ENCODE measurements at regions not wholly inside any gene's neighbourhood (a gene's known extent, or its start where the extent isn't known, plus 50 kb on each side); places are given as distances from the start of the nearest gene placed in this dataset.

- Histone ChIP-seq H3K4me3 (no peak overlapping the region), H3K27ac (peak overlapping the region in 1 of 2 donors; percentile 19), H3K4me1 (ENCODE audit: control insufficient read depth in 1 of 2, low read depth in 2 of 2) (peaks cover 15 to 29% of the 10 kb centered on the region in 2 donors), H3K9me3 (no peaks in the 10 kb centered on the region), H3K27me3 (replicated peaks; ENCODE audit: insufficient read depth) (no peaks in the 10 kb centered on the region), H3K36me3 (no peaks in the 10 kb centered on the region)
- ATAC-seq (ENCODE audit: insufficient number of reproducible peaks, low FRiP score, low read depth), result no peak
- no peak for DNase-seq (ENCODE audit: low spot score)
- TF ChIP-seq, protein P1, sequence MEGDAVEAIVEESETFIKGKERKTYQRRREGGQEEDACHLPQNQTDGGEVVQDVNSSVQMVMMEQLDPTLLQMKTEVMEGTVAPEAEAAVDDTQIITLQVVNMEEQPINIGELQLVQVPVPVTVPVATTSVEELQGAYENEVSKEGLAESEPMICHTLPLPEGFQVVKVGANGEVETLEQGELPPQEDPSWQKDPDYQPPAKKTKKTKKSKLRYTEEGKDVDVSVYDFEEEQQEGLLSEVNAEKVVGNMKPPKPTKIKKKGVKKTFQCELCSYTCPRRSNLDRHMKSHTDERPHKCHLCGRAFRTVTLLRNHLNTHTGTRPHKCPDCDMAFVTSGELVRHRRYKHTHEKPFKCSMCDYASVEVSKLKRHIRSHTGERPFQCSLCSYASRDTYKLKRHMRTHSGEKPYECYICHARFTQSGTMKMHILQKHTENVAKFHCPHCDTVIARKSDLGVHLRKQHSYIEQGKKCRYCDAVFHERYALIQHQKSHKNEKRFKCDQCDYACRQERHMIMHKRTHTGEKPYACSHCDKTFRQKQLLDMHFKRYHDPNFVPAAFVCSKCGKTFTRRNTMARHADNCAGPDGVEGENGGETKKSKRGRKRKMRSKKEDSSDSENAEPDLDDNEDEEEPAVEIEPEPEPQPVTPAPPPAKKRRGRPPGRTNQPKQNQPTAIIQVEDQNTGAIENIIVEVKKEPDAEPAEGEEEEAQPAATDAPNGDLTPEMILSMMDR (IDR thresholded peaks at IDR 0.05), result no peak
Observed at GRCh38 chr2:207253666-207254345, 88.1 kb upstream of the KLF7 start.

DNA sequence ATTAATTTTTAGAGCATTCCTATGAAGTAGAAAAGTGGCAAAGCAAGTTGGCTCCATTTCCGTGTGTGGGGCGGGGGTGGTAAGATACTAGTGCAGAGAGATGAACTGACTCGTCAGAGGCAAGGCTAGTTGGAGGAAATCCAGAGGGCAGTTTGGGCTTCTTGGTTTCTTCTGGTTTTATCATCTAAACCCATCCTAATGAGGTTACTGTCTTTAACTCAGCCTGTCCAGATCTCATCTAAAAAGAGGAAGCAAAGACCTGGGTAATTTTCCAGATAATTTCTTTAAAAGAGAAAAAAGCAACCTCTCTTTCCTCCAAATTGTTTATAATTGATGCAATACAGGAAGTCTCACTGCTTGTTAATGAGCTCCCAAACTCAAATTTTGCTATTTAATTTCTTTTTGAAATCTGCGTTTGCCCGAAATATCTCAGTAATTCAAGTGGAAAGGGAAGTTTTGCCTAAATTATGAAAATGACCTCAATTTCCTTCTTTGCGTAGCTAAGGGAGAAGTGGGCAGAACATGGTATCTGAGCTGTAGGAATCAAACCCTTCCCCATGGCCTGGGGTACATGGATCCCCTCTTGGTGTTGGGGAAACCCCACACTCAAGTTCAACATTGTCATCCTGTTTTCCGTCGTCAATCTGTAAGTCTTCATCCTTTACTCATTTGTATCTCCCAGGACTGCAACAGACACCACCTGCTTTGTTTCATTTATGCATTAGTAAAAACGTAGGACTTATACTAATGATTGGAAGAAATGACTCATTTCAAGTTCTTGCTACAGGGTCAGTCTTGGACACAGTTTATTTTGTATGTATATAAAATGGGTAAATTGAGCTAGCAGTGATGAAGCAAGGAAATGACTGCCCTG, 89.1 kb upstream of the KLF7 start:
- peaks cover 24 to 39% of the 10 kb centered on the region in 2 donors for H3K4me1 ChIP-seq (ENCODE audit: control insufficient read depth in 1 of 2, low read depth in 2 of 2)
- TF ChIP-seq, protein P1 (IDR thresholded peaks at IDR 0.05), result no peak
- H3K27ac ChIP-seq, result peak overlapping the region in 1 of 2 donors; percentile 11
- DNase-seq (ENCODE audit: low spot score), result no peak
- no peaks in the 10 kb centered on the region for H3K9me3 ChIP-seq
- H3K4me3 ChIP-seq, result no peak overlapping the region
- H3K27me3 ChIP-seq (replicated peaks; ENCODE audit: insufficient read depth), result no peaks in the 10 kb centered on the region
- ATAC-seq (ENCODE audit: insufficient number of reproducible peaks, low FRiP score, low read depth), result no peak
- no peaks in the 10 kb centered on the region for H3K36me3 ChIP-seq

- DNase-seq (ENCODE audit: low spot score), result no peak
- H3K27ac ChIP-seq, result no peak overlapping the region
- ATAC-seq (ENCODE audit: insufficient number of reproducible peaks, low FRiP score, low read depth), result no peak
- H3K4me1 ChIP-seq (ENCODE audit: control insufficient read depth in 1 of 2, low read depth in 2 of 2), result peaks cover 24 to 46% of the 10 kb centered on the region in 2 donors
- H3K27me3 ChIP-seq (replicated peaks; ENCODE audit: insufficient read depth), result no peaks in the 10 kb centered on the region
- no peaks in the 10 kb centered on the region for H3K9me3 ChIP-seq
- TF ChIP-seq, protein P1 (IDR thresholded peaks at IDR 0.05), result no peak
- no peak overlapping the region for H3K4me3 ChIP-seq
- H3K36me3 ChIP-seq, result no peaks in the 10 kb centered on the region
Observed at GRCh38 chr2:207255565-207256470, 90.1 kb upstream of the KLF7 start.

DNA sequence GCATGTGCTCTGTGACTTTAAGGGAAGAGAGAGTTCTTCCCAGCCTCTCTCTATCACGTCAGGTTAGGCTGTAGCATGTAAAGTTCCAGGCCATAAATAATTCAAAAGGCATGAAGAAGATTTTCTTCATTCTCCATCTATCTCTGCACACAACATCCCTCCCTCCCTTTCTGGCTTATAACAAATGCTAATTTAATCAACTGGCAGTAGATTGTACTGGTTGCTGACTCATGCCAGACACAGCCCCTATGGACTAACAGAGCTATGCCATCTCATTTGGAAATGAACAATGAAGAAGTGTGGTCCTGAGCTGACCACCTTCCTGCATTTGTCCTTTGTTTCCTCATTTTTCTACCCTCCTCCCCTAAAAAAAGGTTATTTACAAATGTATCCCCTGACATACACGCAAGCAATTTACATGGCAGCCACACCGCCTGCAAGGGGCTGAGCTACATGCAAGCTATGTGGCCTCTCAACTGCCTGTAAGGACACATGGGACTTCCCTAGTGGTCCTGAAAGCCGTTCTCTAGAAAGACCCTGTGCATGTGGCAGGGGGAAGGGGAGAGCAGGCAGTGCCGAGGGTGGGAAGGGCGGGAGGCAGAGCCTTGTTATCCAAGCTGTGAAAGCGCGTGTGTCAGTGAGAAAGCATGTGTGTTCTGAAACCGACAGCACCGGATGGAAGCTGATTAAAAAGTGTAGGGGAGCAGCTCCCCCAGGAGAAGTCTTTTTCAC, 90.9 kb upstream of the KLF7 start:
- no peak overlapping the region for H3K4me3 ChIP-seq
- TF ChIP-seq, protein P1 (IDR thresholded peaks at IDR 0.05), result no peak
- DNase-seq (ENCODE audit: low spot score), result no peak
- no peaks in the 10 kb centered on the region for H3K27me3 ChIP-seq (replicated peaks; ENCODE audit: insufficient read depth)
- no peak for ATAC-seq (ENCODE audit: insufficient number of reproducible peaks, low FRiP score, low read depth)
- H3K36me3 ChIP-seq, result no peaks in the 10 kb centered on the region
- peaks cover 24 to 46% of the 10 kb centered on the region in 2 donors for H3K4me1 ChIP-seq (ENCODE audit: control insufficient read depth in 1 of 2, low read depth in 2 of 2)
- no peaks in the 10 kb centered on the region for H3K9me3 ChIP-seq
- no peak overlapping the region for H3K27ac ChIP-seq

All from thoracic aorta (tissue), 2 donors.